ENCODE measurements at regions not wholly inside any gene's neighbourhood (a gene's known extent, or its start where the extent isn't known, plus 50 kb on each side); places are given as distances from the start of the nearest gene placed in this dataset.
"Not testable (repeated sequence)": the region's sequence is repeated elsewhere in the genome, so short reads cannot be mapped to it uniquely, and the experiment has no call there.

- no peak overlapping the region for H2AFZ ChIP-seq (ENCODE audit: low read depth)
- no peaks in the 10 kb centered on the region for H3K36me3 ChIP-seq (ENCODE audit: insufficient read depth)
- no peaks in the 10 kb centered on the region for H4K20me1 ChIP-seq (ENCODE audit: insufficient read depth)
- no peaks in the 10 kb centered on the region for H3K4me1 ChIP-seq (ENCODE audit: low read depth, poor library complexity, severe bottlenecking)
- no peak overlapping the region for H3K4me3 ChIP-seq (IDR thresholded peaks at IDR 0.05; ENCODE audit: insufficient read depth, low read depth, low read length)
- TF ChIP-seq, protein P1, sequence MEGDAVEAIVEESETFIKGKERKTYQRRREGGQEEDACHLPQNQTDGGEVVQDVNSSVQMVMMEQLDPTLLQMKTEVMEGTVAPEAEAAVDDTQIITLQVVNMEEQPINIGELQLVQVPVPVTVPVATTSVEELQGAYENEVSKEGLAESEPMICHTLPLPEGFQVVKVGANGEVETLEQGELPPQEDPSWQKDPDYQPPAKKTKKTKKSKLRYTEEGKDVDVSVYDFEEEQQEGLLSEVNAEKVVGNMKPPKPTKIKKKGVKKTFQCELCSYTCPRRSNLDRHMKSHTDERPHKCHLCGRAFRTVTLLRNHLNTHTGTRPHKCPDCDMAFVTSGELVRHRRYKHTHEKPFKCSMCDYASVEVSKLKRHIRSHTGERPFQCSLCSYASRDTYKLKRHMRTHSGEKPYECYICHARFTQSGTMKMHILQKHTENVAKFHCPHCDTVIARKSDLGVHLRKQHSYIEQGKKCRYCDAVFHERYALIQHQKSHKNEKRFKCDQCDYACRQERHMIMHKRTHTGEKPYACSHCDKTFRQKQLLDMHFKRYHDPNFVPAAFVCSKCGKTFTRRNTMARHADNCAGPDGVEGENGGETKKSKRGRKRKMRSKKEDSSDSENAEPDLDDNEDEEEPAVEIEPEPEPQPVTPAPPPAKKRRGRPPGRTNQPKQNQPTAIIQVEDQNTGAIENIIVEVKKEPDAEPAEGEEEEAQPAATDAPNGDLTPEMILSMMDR (conservative IDR thresholded peaks at IDR 0.05; ENCODE audit: low read depth, low read length) = no peak
- H3K4me2 ChIP-seq = no peak overlapping the region
- H3K27ac ChIP-seq = no peak overlapping the region
- H3K27me3 ChIP-seq (ENCODE audit: insufficient read depth, low read depth) = no peaks in the 10 kb centered on the region
- H3K79me2 ChIP-seq (ENCODE audit: insufficient read depth, low read depth) = no peaks in the 10 kb centered on the region
- no peak overlapping the region for H3K9ac ChIP-seq
Measured at GRCh38 chr3:153277029-153277428, 115.0 kb downstream of the RAP2B start.

DNA sequence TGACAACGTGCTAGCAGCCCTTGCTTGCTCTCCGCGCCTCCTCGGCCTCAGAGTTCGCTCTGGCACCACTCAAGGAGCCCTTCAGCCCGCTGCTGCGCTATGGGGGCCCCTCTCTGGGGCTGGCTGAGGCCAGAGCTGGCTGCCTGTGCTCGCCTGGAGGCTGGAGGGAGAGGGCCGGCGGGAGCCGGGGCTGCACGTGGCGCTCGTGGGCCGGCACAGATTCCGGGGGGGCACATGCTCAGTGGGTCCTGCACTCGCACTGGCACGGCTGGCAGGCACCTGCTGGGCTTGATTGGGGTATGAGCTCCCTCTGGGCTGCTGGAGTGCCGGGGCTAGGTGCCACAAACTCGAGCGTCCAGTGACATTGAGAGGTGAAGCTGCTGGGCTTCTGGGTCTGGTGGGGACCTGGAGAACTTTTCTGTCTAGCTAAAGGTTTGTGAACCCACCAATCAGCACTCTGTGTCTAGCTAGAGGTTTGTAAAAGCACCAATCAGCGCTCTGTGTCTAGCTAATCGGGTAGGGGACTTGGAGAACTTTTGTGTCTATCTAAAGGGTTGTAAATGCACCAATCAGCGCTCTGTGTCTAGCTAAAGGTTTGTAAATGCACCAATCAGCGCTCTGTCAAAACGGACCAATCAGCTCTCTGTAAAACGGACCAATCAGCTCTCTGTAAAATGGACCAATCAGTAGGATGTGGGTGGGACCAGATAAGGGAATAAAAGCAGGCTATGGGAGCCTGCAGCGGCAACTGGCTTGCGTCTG, 119.4 kb downstream of the RAP2B start:
- not testable (repeated sequence) for H3K9ac ChIP-seq; H3K4me2 ChIP-seq; H2AFZ ChIP-seq (ENCODE audit: low read depth); H3K36me3 ChIP-seq (ENCODE audit: insufficient read depth); H4K20me1 ChIP-seq (ENCODE audit: insufficient read depth); H3K4me1 ChIP-seq (ENCODE audit: low read depth, poor library complexity, severe bottlenecking); H3K27ac ChIP-seq; H3K79me2 ChIP-seq (ENCODE audit: insufficient read depth, low read depth); H3K27me3 ChIP-seq (ENCODE audit: insufficient read depth, low read depth); H3K4me3 ChIP-seq (IDR thresholded peaks at IDR 0.05; ENCODE audit: insufficient read depth, low read depth, low read length)

- H3K27ac ChIP-seq = no peak overlapping the region
- H4K20me1 ChIP-seq (ENCODE audit: insufficient read depth) = no peaks in the 10 kb centered on the region
- H3K4me3 ChIP-seq (IDR thresholded peaks at IDR 0.05; ENCODE audit: insufficient read depth, low read depth, low read length) = no peak overlapping the region
- H3K36me3 ChIP-seq (ENCODE audit: insufficient read depth) = no peaks in the 10 kb centered on the region
- H2AFZ ChIP-seq (ENCODE audit: low read depth) = no peak overlapping the region
- H3K4me2 ChIP-seq = no peak overlapping the region
- no peaks in the 10 kb centered on the region for H3K79me2 ChIP-seq (ENCODE audit: insufficient read depth, low read depth)
- no peaks in the 10 kb centered on the region for H3K4me1 ChIP-seq (ENCODE audit: low read depth, poor library complexity, severe bottlenecking)
- TF ChIP-seq, protein P1 (conservative IDR thresholded peaks at IDR 0.05; ENCODE audit: low read depth, low read length) = no peak
- no peaks in the 10 kb centered on the region for H3K27me3 ChIP-seq (ENCODE audit: insufficient read depth, low read depth)
- H3K9ac ChIP-seq = no peak overlapping the region
Measured at GRCh38 chr3:153282355-153282754, 120.3 kb downstream of the RAP2B start.

DNA sequence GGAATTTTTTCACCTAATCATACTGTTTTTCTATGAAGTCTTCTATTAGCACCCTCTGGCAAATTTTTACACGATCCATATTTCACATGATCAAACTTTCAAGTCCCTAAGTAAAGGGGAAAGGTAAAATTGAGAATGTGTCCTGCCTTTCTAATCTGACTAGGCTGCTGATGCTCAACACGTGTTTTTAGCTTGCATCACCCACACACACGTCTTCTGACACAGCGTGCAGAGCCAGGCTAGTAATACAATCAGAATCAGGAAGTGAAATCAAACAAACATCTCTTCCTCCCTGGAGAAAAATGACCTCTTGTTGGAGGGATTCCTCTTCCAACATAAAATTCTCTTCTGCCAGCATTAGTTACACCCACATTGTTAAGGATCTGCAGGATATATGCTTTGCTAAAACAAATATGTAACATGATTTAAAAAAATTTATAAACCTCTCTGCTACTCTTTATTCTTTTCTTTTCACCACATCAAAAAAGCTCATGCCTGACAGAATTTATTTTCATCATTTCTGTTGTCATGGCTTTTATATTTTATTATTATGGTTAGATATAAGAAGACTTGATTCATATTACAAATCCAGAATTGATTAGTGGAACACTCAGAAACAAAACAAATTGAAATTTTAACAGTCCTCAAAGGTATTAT, 122.4 kb downstream of the RAP2B start:
- Histone ChIP-seq H4K20me1 (ENCODE audit: insufficient read depth) (no peaks in the 10 kb centered on the region), H3K9ac (no peak overlapping the region), H3K27me3 (ENCODE audit: insufficient read depth, low read depth) (no peaks in the 10 kb centered on the region), H3K4me2 (no peak overlapping the region), H3K4me3 (IDR thresholded peaks at IDR 0.05; ENCODE audit: insufficient read depth, low read depth, low read length) (no peak overlapping the region), H3K4me1 (ENCODE audit: low read depth, poor library complexity, severe bottlenecking) (no peaks in the 10 kb centered on the region), H3K79me2 (ENCODE audit: insufficient read depth, low read depth) (no peaks in the 10 kb centered on the region), H3K36me3 (ENCODE audit: insufficient read depth) (no peaks in the 10 kb centered on the region), H3K27ac (no peak overlapping the region), H2AFZ (ENCODE audit: low read depth) (no peak overlapping the region)
- TF ChIP-seq, protein P1 (conservative IDR thresholded peaks at IDR 0.05; ENCODE audit: low read depth, low read length) = no peak

DNA sequence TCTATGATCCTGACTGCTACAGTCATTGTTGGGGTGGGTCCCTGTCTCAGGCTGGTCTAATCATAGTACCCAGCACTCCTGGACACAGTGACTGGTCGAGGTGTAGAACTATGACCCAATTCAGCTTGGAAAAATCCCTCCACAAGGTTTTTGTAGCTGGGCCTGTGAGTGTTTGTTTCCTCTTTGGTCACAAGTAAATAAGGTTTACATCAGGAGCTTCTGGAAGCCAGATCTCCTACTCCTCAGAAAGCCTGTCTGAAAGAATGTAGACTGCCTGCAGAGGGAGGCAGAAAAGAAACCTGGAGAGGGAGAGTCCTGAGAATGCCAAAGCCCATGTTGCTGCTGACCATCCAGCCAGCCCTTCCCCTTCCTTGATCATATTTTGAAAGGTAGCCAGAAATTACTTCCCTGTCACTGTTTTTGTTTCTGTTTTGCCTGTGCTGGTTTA, 123.2 kb downstream of the RAP2B start:
- Histone ChIP-seq H3K27me3 (ENCODE audit: insufficient read depth, low read depth) (no peaks in the 10 kb centered on the region), H2AFZ (ENCODE audit: low read depth) (no peak overlapping the region), H3K4me3 (IDR thresholded peaks at IDR 0.05; ENCODE audit: insufficient read depth, low read depth, low read length) (no peak overlapping the region), H3K4me1 (ENCODE audit: low read depth, poor library complexity, severe bottlenecking) (no peaks in the 10 kb centered on the region), H3K4me2 (no peak overlapping the region), H3K79me2 (ENCODE audit: insufficient read depth, low read depth) (no peaks in the 10 kb centered on the region), H3K36me3 (ENCODE audit: insufficient read depth) (no peaks in the 10 kb centered on the region), H4K20me1 (ENCODE audit: insufficient read depth) (no peaks in the 10 kb centered on the region), H3K27ac (no peak overlapping the region), H3K9ac (no peak overlapping the region)
- TF ChIP-seq, protein P1 (conservative IDR thresholded peaks at IDR 0.05; ENCODE audit: low read depth, low read length) = no peak
